Karpas-422 (cell line): ENCODE measurements at regions not wholly inside any gene's neighbourhood (a gene's known extent, or its start where the extent isn't known, plus 50 kb on each side); places are given as distances from the start of the nearest gene placed in this dataset.

Experiments
- DNase-seq: peaks from one replicate; pipeline ENCODE4 v3.0.0-alpha.2; 2015
- H2AFZ ChIP-seq: fragments of 200-600 bp; sonication (generic); 2 replicates; pipeline ENCODE4 v1.6.1; 2014; ENCODE audit warnings: antibody characterized with exemption, low read length, mixed read lengths
- H3K27ac ChIP-seq: fragments of 200-600 bp; sonication (generic); 2 replicates; pipeline ENCODE4 v1.5.1; 2014; ENCODE audit warnings: mild to moderate bottlenecking, low read length, moderate library complexity
- H3K27me3 ChIP-seq: fragments of 200-600 bp; sonication (generic); 2 replicates; pipeline ENCODE4 v1.6.1; 2014; ENCODE audit warnings: low read length, mixed read lengths
- H3K36me3 ChIP-seq: fragments of 200-600 bp; sonication (generic); 2 replicates; pipeline ENCODE4 v1.6.1; 2014; ENCODE audit warnings: low read length, mixed read lengths; ENCODE audit not compliant: insufficient read depth
- H3K4me1 ChIP-seq: fragments of 200-600 bp; sonication (generic); 2 replicates; pipeline ENCODE4 v1.6.1; 2014; ENCODE audit warnings: mild to moderate bottlenecking, low read length, mixed read lengths
- H3K4me2 ChIP-seq: fragments of 200-600 bp; sonication (generic); 2 replicates; pipeline ENCODE4 v1.6.1; 2014; ENCODE audit warnings: low read length, low read depth, mild to moderate bottlenecking; ENCODE audit not compliant: poor library complexity, severe bottlenecking
- H3K4me3 ChIP-seq: fragments of 200-600 bp; sonication (generic); 2 replicates; pipeline ENCODE4 v1.5.1; 2014; ENCODE audit warnings: mild to moderate bottlenecking, antibody characterized with exemption, low read length, mixed read lengths
- H3K79me2 ChIP-seq: fragments of 200-600 bp; sonication (generic); 2 replicates; pipeline ENCODE4 v1.6.1; 2014; ENCODE audit warnings: mild to moderate bottlenecking, low read length, mixed read lengths
- H3K9ac ChIP-seq: fragments of 200-600 bp; sonication (generic); 2 replicates; pipeline ENCODE4 v1.6.0; 2014; ENCODE audit warnings: low read length
- H3K9me2 ChIP-seq: fragments of 200-600 bp; sonication (generic), shearing (Covaris generic); replicated peaks from 2 replicates; pipeline ENCODE4 v1.6.0; 2014; ENCODE audit warnings: mild to moderate bottlenecking, low read length, moderate library complexity; ENCODE audit not compliant: insufficient read depth
- H3K9me3 ChIP-seq: fragments of 300-700, 200-600 bp; sonication (generic); 2 replicates; pipeline ENCODE4 v1.6.1; 2014; ENCODE audit warnings: low read length, mixed read lengths
- H4K20me1 ChIP-seq: fragments of 200-600 bp; sonication (generic); 2 replicates; pipeline ENCODE4 v1.6.1; 2014; ENCODE audit warnings: mild to moderate bottlenecking, antibody characterized with exemption, low read length, low read depth; ENCODE audit not compliant: insufficient read depth

DNA sequence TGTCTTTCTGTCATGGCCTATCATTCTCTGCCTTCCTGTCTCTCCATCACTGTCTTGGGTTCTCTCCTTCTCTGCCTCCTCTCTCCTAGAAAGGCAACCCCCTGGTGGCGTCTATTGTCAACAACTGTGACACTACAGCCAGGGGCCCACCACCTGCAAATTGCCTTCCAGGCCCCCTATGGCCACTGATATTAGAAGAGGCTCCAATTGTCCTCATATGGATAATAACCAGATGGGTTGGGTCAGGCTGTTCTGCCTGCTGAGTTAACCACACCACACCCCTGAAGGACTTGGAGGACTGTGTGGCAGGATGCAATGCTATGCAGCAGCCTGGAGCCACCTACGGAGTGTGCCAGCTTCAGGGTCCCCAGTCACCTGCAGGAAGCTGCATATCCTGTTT lies 665.0 kb downstream of the NTRK3 start:
- Histone ChIP-seq H3K9me3 (no peaks in the 10 kb centered on the region; the same call in 1 of the 2 replicates), H2AFZ (no peak overlapping the region), H3K79me2 (no peaks in the 10 kb centered on the region), H3K9ac (no peak overlapping the region), H3K4me3 (no peak overlapping the region), H3K27ac (no peak overlapping the region), H4K20me1 (no peaks in the 10 kb centered on the region), H3K27me3 (no peaks in the 10 kb centered on the region), H3K4me1 (no peaks in the 10 kb centered on the region), H3K4me2 (no peak overlapping the region), H3K9me2 (no peaks in the 10 kb centered on the region), H3K36me3 (no peaks in the 10 kb centered on the region)
- no peak for DNase-seq

DNA sequence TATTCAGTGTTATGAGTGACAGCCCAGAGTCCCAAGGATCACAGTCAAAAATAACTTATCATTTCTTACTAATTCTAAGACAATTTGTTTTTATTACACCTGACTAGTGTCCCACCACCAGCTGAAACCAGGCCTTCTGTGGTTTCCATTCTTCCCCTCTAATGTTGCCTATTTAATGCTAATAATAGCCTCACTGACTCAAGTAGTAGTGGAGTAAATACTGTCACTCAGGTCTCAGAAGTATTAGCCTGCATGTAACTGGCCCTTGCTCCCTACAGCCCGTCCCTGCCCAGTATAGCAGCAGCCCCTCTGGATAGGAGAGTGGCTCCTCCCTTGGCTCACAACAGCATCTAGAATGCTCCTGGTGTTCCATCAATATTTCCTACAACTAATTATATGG lies 665.5 kb downstream of the NTRK3 start:
- DNase-seq, result no peak
- Histone ChIP-seq H3K9ac (no peak overlapping the region), H3K27me3 (no peaks in the 10 kb centered on the region)

DNA sequence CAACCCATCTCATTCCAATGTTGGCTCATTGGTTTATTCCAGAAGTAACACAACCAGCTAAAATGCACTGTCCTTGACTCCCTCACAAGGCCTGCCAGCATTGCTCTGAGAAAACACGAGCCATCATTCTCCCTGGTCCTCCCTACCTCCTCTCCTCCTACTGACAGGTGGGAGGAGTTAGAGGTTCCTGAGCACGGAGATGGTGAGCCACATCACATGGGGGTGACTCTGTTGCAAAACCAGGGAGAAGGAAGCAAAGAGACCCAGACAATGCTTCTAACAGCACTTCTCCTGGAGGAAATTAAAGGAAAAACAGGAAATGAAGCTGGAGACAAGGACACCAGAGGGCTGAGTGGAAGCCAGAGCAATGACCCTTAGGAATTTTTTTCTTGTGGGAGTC lies 667.4 kb downstream of the NTRK3 start:
- Histone ChIP-seq H3K9ac (no peak overlapping the region), H3K4me2 (no peak overlapping the region), H4K20me1 (no peaks in the 10 kb centered on the region), H3K9me2 (no peaks in the 10 kb centered on the region), H3K79me2 (no peaks in the 10 kb centered on the region), H3K27ac (no peak overlapping the region), H3K4me1 (no peaks in the 10 kb centered on the region), H2AFZ (no peak overlapping the region), H3K4me3 (no peak overlapping the region), H3K36me3 (no peaks in the 10 kb centered on the region), H3K27me3 (no peaks in the 10 kb centered on the region), H3K9me3 (peaks cover 3% of the 10 kb centered on the region)
- DNase-seq, result no peak

More for the DNA sequence above, 665.5 kb downstream of the NTRK3 start:
- Histone ChIP-seq H3K79me2 (no peaks in the 10 kb centered on the region), H2AFZ (no peak overlapping the region), H3K4me1 (no peaks in the 10 kb centered on the region), H3K36me3 (no peaks in the 10 kb centered on the region), H3K4me3 (no peak overlapping the region), H3K9me3 (peaks cover under 1% of the 10 kb centered on the region), H3K9me2 (no peaks in the 10 kb centered on the region), H4K20me1 (no peaks in the 10 kb centered on the region), H3K27ac (no peak overlapping the region), H3K4me2 (no peak overlapping the region)

- Histone ChIP-seq H3K9ac (no peak overlapping the region), H2AFZ (no peak overlapping the region), H3K79me2 (no peaks in the 10 kb centered on the region), H3K27ac (no peak overlapping the region), H3K4me2 (no peak overlapping the region), H4K20me1 (no peaks in the 10 kb centered on the region), H3K9me2 (no peaks in the 10 kb centered on the region), H3K27me3 (no peaks in the 10 kb centered on the region), H3K4me3 (no peak overlapping the region), H3K4me1 (no peaks in the 10 kb centered on the region), H3K9me3 (peaks cover 11% of the 10 kb centered on the region), H3K36me3 (no peaks in the 10 kb centered on the region)
- peak; percentile 57 for DNase-seq
Measured at GRCh38 chr15:87582169-87582568, 674.4 kb downstream of the NTRK3 start.

DNA sequence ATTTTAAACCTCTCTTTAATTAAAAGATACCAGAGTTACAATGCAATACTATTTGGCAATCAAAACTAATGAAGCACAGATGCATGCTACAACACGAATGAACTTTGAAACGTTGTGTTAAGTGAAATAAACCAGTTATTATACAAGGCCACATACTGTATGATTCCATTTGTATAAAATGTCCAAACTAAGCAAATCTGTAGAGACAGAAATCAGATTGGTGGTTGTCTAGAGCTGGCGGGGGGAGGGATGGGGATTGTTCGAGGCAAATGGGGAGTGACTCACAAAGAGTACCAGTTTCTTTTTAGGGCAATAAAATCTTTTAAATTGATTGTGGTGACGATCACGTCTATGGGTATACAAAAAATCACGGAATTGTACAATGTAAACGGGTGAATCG lies 677.0 kb downstream of the NTRK3 start:
- H3K27me3 ChIP-seq, result no peaks in the 10 kb centered on the region
- H2AFZ ChIP-seq, result no peak overlapping the region
- H3K4me3 ChIP-seq, result no peak overlapping the region
- no peak overlapping the region for H3K4me2 ChIP-seq
- H3K9me2 ChIP-seq, result no peaks in the 10 kb centered on the region
- no peaks in the 10 kb centered on the region for H4K20me1 ChIP-seq
- no peaks in the 10 kb centered on the region for H3K36me3 ChIP-seq
- H3K79me2 ChIP-seq, result no peaks in the 10 kb centered on the region
- H3K9ac ChIP-seq, result no peak overlapping the region
- DNase-seq, result no peak
- H3K9me3 ChIP-seq, result peaks cover 8% of the 10 kb centered on the region; the same call in 1 of the 2 replicates
- no peaks in the 10 kb centered on the region for H3K4me1 ChIP-seq
- H3K27ac ChIP-seq, result no peak overlapping the region

- Histone ChIP-seq H3K9me3 (peaks cover 8% of the 10 kb centered on the region; the same call in 1 of the 2 replicates), H3K9ac (no peak overlapping the region), H3K4me2 (no peak overlapping the region), H3K4me1 (no peaks in the 10 kb centered on the region), H4K20me1 (no peaks in the 10 kb centered on the region), H3K9me2 (no peaks in the 10 kb centered on the region), H3K36me3 (no peaks in the 10 kb centered on the region), H2AFZ (no peak overlapping the region), H3K79me2 (no peaks in the 10 kb centered on the region), H3K27me3 (no peaks in the 10 kb centered on the region), H3K4me3 (no peak overlapping the region), H3K27ac (no peak overlapping the region)
- no peak for DNase-seq
Measured at GRCh38 chr15:87578776-87579175, 677.8 kb downstream of the NTRK3 start.

- Histone ChIP-seq H2AFZ (no peak overlapping the region), H3K9ac (no peak overlapping the region), H4K20me1 (no peaks in the 10 kb centered on the region), H3K27ac (no peak overlapping the region), H3K27me3 (no peaks in the 10 kb centered on the region), H3K9me2 (no peaks in the 10 kb centered on the region), H3K36me3 (no peaks in the 10 kb centered on the region), H3K4me2 (no peak overlapping the region), H3K4me1 (no peaks in the 10 kb centered on the region), H3K79me2 (no peaks in the 10 kb centered on the region), H3K9me3 (peaks cover 6% of the 10 kb centered on the region; the same call in 1 of the 2 replicates), H3K4me3 (no peak overlapping the region)
- DNase-seq, result no peak
Measured at GRCh38 chr15:87577336-87577735, 679.2 kb downstream of the NTRK3 start.

GRCh38 chr15:87576486-87577176 lies 679.9 kb downstream of the NTRK3 start:
- no peaks in the 10 kb centered on the region for H3K27me3 ChIP-seq
- no peaks in the 10 kb centered on the region for H4K20me1 ChIP-seq
- no peaks in the 10 kb centered on the region for H3K9me2 ChIP-seq
- H3K36me3 ChIP-seq, result no peaks in the 10 kb centered on the region
- no peaks in the 10 kb centered on the region for H3K4me1 ChIP-seq
- no peak overlapping the region for H3K9ac ChIP-seq
- DNase-seq, result no peak
- peaks cover 4% of the 10 kb centered on the region; the same call in 1 of the 2 replicates for H3K9me3 ChIP-seq
- no peaks in the 10 kb centered on the region for H3K79me2 ChIP-seq
- no peak overlapping the region for H3K27ac ChIP-seq
- H2AFZ ChIP-seq, result no peak overlapping the region
- H3K4me2 ChIP-seq, result no peak overlapping the region
- H3K4me3 ChIP-seq, result no peak overlapping the region
